Endothelial cell of umbilical vein (primary cell): ENCODE measurements at regions not wholly inside any gene's neighbourhood (a gene's known extent, or its start where the extent isn't known, plus 50 kb on each side); places are given as distances from the start of the nearest gene placed in this dataset.

Experiments used
- BruUV-seq: library from RNA; stranded (reverse); fragments of 400-500 nt; replicated peaks from 2 replicates; lab custom pipeline; 2021; lab: Mats Ljungman, UMichigan
- CTCF ChIA-PET: fragments of 300-600, 350-600 bp; sonication (Branson Sonifier 250); formaldehyde crosslinking; loops from one replicate; lab custom pipeline; 2021; ENCODE audit warnings: antibody characterized with exemption, inconsistent platforms; lab: Charles Lee
- POLR2A ChIA-PET: fragments of 300-600, 350-600 bp; sonication (Branson Sonifier 250); formaldehyde crosslinking; loops from one replicate; lab custom pipeline; 2021; ENCODE audit warnings: antibody characterized with exemption, inconsistent platforms; lab: Charles Lee
- DNase-seq: peaks from one replicate; pipeline ENCODE4 v3.0.0-alpha.2; 2011; ENCODE audit warnings: low read depth, low spot score
- FAIRE-seq: peaks from 2 replicates; lab custom pipeline; 2011; peaks lifted over from hg19 to GRCh38; lab: Jason Lieb, UNC
- H2AFZ ChIP-seq: 2 replicates; pipeline ENCODE4 v1.6.0; 2012; ENCODE audit warnings: low read depth, low read length, control low read depth, inconsistent platforms
- H3K27ac ChIP-seq: 2 replicates; pipeline ENCODE4 v1.5.1; 2011; ENCODE audit warnings: low read depth, mild to moderate bottlenecking, control low read depth, low read length, moderate library complexity; ENCODE audit not compliant: insufficient read depth
- H3K27me3 ChIP-seq, 2 experiments: 2 replicates each; pipeline versions ENCODE4 v1.6.0 to v1.6.1; 2011; ENCODE audit warnings: low read length in 2 of 2, mixed read lengths in 1 of 2; ENCODE audit not compliant: control insufficient read depth in 2 of 2, insufficient read depth in 2 of 2
- H3K36me3 ChIP-seq, 2 experiments: 2 replicates in 1 of 2; 3 replicates in 1 of 2; pipeline ENCODE4 v1.5.1; 2011; ENCODE audit warnings: low read length in 2 of 2, mild to moderate bottlenecking in 1 of 2, moderate library complexity in 1 of 2; ENCODE audit not compliant: control insufficient read depth in 2 of 2, insufficient read depth in 2 of 2; ENCODE audit errors: extremely low read depth in 1 of 2
- H3K4me1 ChIP-seq: 3 replicates; pipeline ENCODE4 v1.5.1; 2011; ENCODE audit warnings: mild to moderate bottlenecking, low read length; ENCODE audit not compliant: control insufficient read depth, insufficient read depth; ENCODE audit errors: extremely low read depth
- H3K4me2 ChIP-seq: 2 replicates; pipeline ENCODE4 v1.6.1; 2011; ENCODE audit warnings: low read length, control low read depth, mixed read lengths; ENCODE audit not compliant: insufficient read depth
- H3K4me3 ChIP-seq, 3 experiments: fragments of 200-600 bp in 1 of 3; sonication (generic), shearing (Covaris generic) in 1 of 3; replicated peaks in 1 of 3; 2 replicates each; pipeline ENCODE4 v1.5.1; 2011 to 2016; ENCODE audit warnings: control low read depth in 3 of 3, low read length in 3 of 3, mild to moderate bottlenecking in 2 of 3, inconsistent platforms in 1 of 3, low read depth in 1 of 3, moderate library complexity in 1 of 3; ENCODE audit not compliant: insufficient read depth in 1 of 3
- H3K79me2 ChIP-seq: 2 replicates; pipeline ENCODE4 v1.6.0; 2012; ENCODE audit warnings: low read length, inconsistent platforms; ENCODE audit not compliant: control insufficient read depth, insufficient read depth
- H3K9ac ChIP-seq: replicated peaks from 2 replicates; pipeline ENCODE3; 2011; ENCODE audit warnings: low read length, control low read depth; ENCODE audit not compliant: insufficient read depth; ENCODE audit errors: extremely low read depth
- H3K9me1 ChIP-seq: replicated peaks from 3 replicates; pipeline ENCODE4 v1.6.0; 2011; ENCODE audit warnings: mild to moderate bottlenecking, low read length; ENCODE audit not compliant: control insufficient read depth, insufficient read depth; ENCODE audit errors: extremely low read depth
- H3K9me3 ChIP-seq: replicated peaks from 2 replicates; pipeline ENCODE4 v1.5.1; 2012; ENCODE audit warnings: low read length, inconsistent platforms; ENCODE audit not compliant: control insufficient read depth, insufficient read depth
- H4K20me1 ChIP-seq: replicated peaks from 2 replicates; pipeline ENCODE3; 2011; ENCODE audit warnings: mild to moderate bottlenecking, low read length; ENCODE audit not compliant: control insufficient read depth, insufficient read depth; ENCODE audit errors: extremely low read depth
- CTCF ChIP-seq, 2 donors: IDR thresholded peaks; 1 replicate in 1 of 2; 2 replicates in 1 of 2; pipeline ENCODE4 v1.5.1; 2011; ENCODE audit warnings: low read length in 2 of 2, mild to moderate bottlenecking in 2 of 2, moderate library complexity in 2 of 2, control low read depth in 1 of 2, inconsistent platforms in 1 of 2, low read depth in 1 of 2; ENCODE audit not compliant: insufficient read depth in 1 of 2; ENCODE audit errors: extremely low read depth in 1 of 2
- EZH2 ChIP-seq: IDR thresholded peaks from 2 replicates; pipeline ENCODE4 v1.6.1; 2012; ENCODE audit warnings: borderline replicate concordance, low read depth, mild to moderate bottlenecking, moderate library complexity, low read length, inconsistent platforms; ENCODE audit not compliant: severe bottlenecking
- FOS ChIP-seq: IDR thresholded peaks from 2 replicates; pipeline ENCODE4 v1.6.1; 2011; ENCODE audit warnings: mild to moderate bottlenecking, low read length, moderate library complexity, borderline replicate concordance; ENCODE audit not compliant: insufficient read depth
- GATA2 ChIP-seq: IDR thresholded peaks from 2 replicates; pipeline ENCODE4 v1.7.0; 2011; ENCODE audit warnings: low read depth, mild to moderate bottlenecking, moderate library complexity, mixed read lengths, low read length; ENCODE audit not compliant: insufficient read length, insufficient read depth
- JUN ChIP-seq: IDR thresholded peaks from 2 replicates; pipeline ENCODE4 v1.6.1; 2011; ENCODE audit warnings: borderline replicate concordance, low read depth; ENCODE audit not compliant: insufficient read length, insufficient read depth
- MAX ChIP-seq: IDR thresholded peaks from 2 replicates; pipeline ENCODE4 v1.6.1; 2011; ENCODE audit not compliant: insufficient read depth, insufficient read length
- MYC ChIP-seq: IDR thresholded peaks from one replicate; pipeline ENCODE4 v1.6.1; 2011; ENCODE audit warnings: mild to moderate bottlenecking, low read depth, low read length
- POLR2A ChIP-seq: IDR thresholded peaks from 2 replicates; pipeline ENCODE4 v1.6.1; 2012; ENCODE audit warnings: low read depth, mild to moderate bottlenecking, control low read depth, low read length
- POLR2AphosphoS5 ChIP-seq: IDR thresholded peaks from 2 replicates; pipeline ENCODE4 v1.6.1; 2012; ENCODE audit warnings: low read depth, mild to moderate bottlenecking, control low read depth, low read length, moderate library complexity; ENCODE audit not compliant: insufficient read depth
- dilution Hi-C: fragments of 300-500 bp; cut with MboI; formaldehyde crosslinking; loops from one replicate; pipeline ENCODE4 v1.15.0; 2019; ENCODE audit warnings: low sequenced_read_pairs; ENCODE audit not compliant: extremely low pct_ligation_motif_present
- intact Hi-C: fragments of 100-400 bp; cut with micrococcal nuclease; formaldehyde crosslinking; loops from one replicate; pipeline ENCODE4 v1.10.0; 2022

- Histone ChIP-seq H3K4me1 (no peaks in the 10 kb centered on the region), H4K20me1 (no peaks in the 10 kb centered on the region), H3K27ac (no peak overlapping the region), H3K9me3 (no peaks in the 10 kb centered on the region), H3K9me1 (no peaks in the 10 kb centered on the region), H3K79me2 (no peaks in the 10 kb centered on the region), H3K4me3 (no peak overlapping the region), H3K4me2 (no peak overlapping the region), H3K27me3 (no peaks in the 10 kb centered on the region), H3K36me3 (no peaks in the 10 kb centered on the region), H2AFZ (no peak overlapping the region), H3K9ac (no peak overlapping the region)
- intact Hi-C loops: no loop called here
- ChIA-PET CTCF (no interaction called here), POLR2A (no interaction called here)
- dilution Hi-C loops: no loop called here
- FAIRE-seq (no peak), DNase-seq (no peak)
- no TSS peak for BruUV-seq
- TF ChIP-seq POLR2A: no peak
- no peak for TF ChIP-seq POLR2AphosphoS5
- TF ChIP-seq GATA2: no peak
- TF ChIP-seq CTCF (IDR thresholded peaks at IDR 0.05; ENCODE audit: extremely low read depth in 1 of 2, insufficient read depth in 1 of 2, low read depth in 1 of 2, low read length in 2 of 2): no peak
- TF ChIP-seq JUN: no peak
- no peak for TF ChIP-seq MAX
- no peak for TF ChIP-seq FOS
- no peak for TF ChIP-seq MYC
- no peak for TF ChIP-seq EZH2
Measured at GRCh38 chr11:25927411-25927953, 404.4 kb upstream of the ANO3 start.
